ENCODE measurements at regions not wholly inside any gene's neighbourhood (a gene's known extent, or its start where the extent isn't known, plus 50 kb on each side); places are given as distances from the start of the nearest gene placed in this dataset.

GRCh38 chr2:81303321-81303720 is 998.8 kb upstream of the LRRTM1 start:
- TF ChIP-seq CTCF (IDR thresholded peaks at IDR 0.05) (no peak), POLR2A (IDR thresholded peaks at IDR 0.05) (no peak), EP300 (IDR thresholded peaks at IDR 0.05) (no peak)

Data from ovary (tissue), 3 donors.